ENCODE measurements at regions not wholly inside any gene's neighbourhood (a gene's known extent, or its start where the extent isn't known, plus 50 kb on each side); places are given as distances from the start of the nearest gene placed in this dataset.

- DNase-seq = no peak
Observed at GRCh38 chr16:86429663-86430062, 80.7 kb upstream of the FOXF1 start.

GRCh38 chr16:86430814-86431213 lies 79.5 kb upstream of the FOXF1 start:
- no peak for DNase-seq

- DNase-seq = no peak
Observed at GRCh38 chr16:86431540-86431939, 78.8 kb upstream of the FOXF1 start.

GRCh38 chr16:86432048-86432447 lies 78.3 kb upstream of the FOXF1 start:
- no peak for DNase-seq

GRCh38 chr16:86432691-86433090 lies 77.6 kb upstream of the FOXF1 start:
- no peak for DNase-seq

GRCh38 chr16:86436466-86437185 lies 73.7 kb upstream of the FOXF1 start:
- DNase-seq = no peak

GRCh38 chr16:86437348-86437747 lies 73.0 kb upstream of the FOXF1 start:
- DNase-seq = no peak

- no peak for DNase-seq
Observed at GRCh38 chr16:86442703-86443102, 67.6 kb upstream of the FOXF1 start.

- DNase-seq = no peak
Observed at GRCh38 chr16:86443508-86444147, 66.7 kb upstream of the FOXF1 start.

- no peak for DNase-seq
Observed at GRCh38 chr16:86444261-86444660, 66.1 kb upstream of the FOXF1 start.

GRCh38 chr16:86444661-86445060 lies 65.7 kb upstream of the FOXF1 start:
- DNase-seq = no peak

- DNase-seq = no peak
Observed at GRCh38 chr16:86446279-86446678, 64.0 kb upstream of the FOXF1 start.

- no peak for DNase-seq
Observed at GRCh38 chr16:86447228-86447627, 63.1 kb upstream of the FOXF1 start.

- DNase-seq = no peak
Observed at GRCh38 chr16:86448306-86448890, 61.9 kb upstream of the FOXF1 start.

GRCh38 chr16:86449446-86450095 lies 60.8 kb upstream of the FOXF1 start:
- DNase-seq = no peak

GRCh38 chr16:86450691-86451090 lies 59.6 kb upstream of the FOXF1 start:
- DNase-seq = no peak

GRCh38 chr16:86452451-86452850 lies 57.9 kb upstream of the FOXF1 start:
- no peak for DNase-seq

- no peak for DNase-seq
Observed at GRCh38 chr16:86455116-86455515, 55.2 kb upstream of the FOXF1 start.

GRCh38 chr16:86455640-86456039 lies 54.7 kb upstream of the FOXF1 start:
- no peak for DNase-seq

GRCh38 chr16:86457501-86458148 lies 52.7 kb upstream of the FOXF1 start:
- DNase-seq = no peak

- no peak for DNase-seq
Observed at GRCh38 chr16:86458149-86458777, 52.1 kb upstream of the FOXF1 start.

- no peak for DNase-seq
Observed at GRCh38 chr16:86459266-86459665, 51.1 kb upstream of the FOXF1 start.

Measured in activated CD8-positive, alpha-beta memory T cell treated with anti-CD3 and anti-CD28 coated beads for 24 hours (primary cell).